Neural cell (in vitro differentiated cells): ENCODE measurements at regions not wholly inside any gene's neighbourhood (a gene's known extent, or its start where the extent isn't known, plus 50 kb on each side); places are given as distances from the start of the nearest gene placed in this dataset.

ENCODE experiments used
- H2AFZ ChIP-seq: fragments of 200-600, 300-800 bp; sonication (generic), shearing (Covaris generic); 2 replicates; pipeline ENCODE4 v1.6.0; 2014; ENCODE audit warnings: low read depth, mild to moderate bottlenecking, antibody characterized with exemption, low read length, moderate library complexity
- H3F3A ChIP-seq: fragments of 200-600 bp; shearing (Covaris generic); 2 replicates; pipeline ENCODE4 v1.6.1; 2016; ENCODE audit warnings: mild to moderate bottlenecking, moderate library complexity, mixed read lengths, antibody characterized with exemption, low read length; ENCODE audit not compliant: insufficient read depth, poor library complexity, severe bottlenecking
- H3K27ac ChIP-seq: fragments of 200-600, 300-800 bp; sonication (generic), shearing (Covaris generic); 2 replicates; pipeline ENCODE4 v1.5.1; 2014; ENCODE audit warnings: mild to moderate bottlenecking, low read length, moderate library complexity
- H3K27me3 ChIP-seq: fragments of 300-800, 200-600 bp; sonication (generic), shearing (Covaris generic); 2 replicates; pipeline ENCODE4 v1.6.0; 2014; ENCODE audit warnings: mild to moderate bottlenecking, low read depth, low read length, moderate library complexity; ENCODE audit not compliant: insufficient read depth
- H3K36me3 ChIP-seq: fragments of 300-800, 200-600 bp; sonication (generic), shearing (Covaris generic); 2 replicates; pipeline ENCODE4 v1.5.1; 2014; ENCODE audit warnings: mild to moderate bottlenecking, antibody characterized with exemption, low read length, moderate library complexity; ENCODE audit not compliant: insufficient read depth
- H3K4me2 ChIP-seq: fragments of 300-800, 200-600 bp; sonication (generic), shearing (Covaris generic); 2 replicates; pipeline ENCODE4 v1.6.0; 2014; ENCODE audit warnings: mild to moderate bottlenecking, low read length
- H3K4me3 ChIP-seq: fragments of 300-800, 200-600 bp; sonication (generic), shearing (Covaris generic); 2 replicates; pipeline ENCODE4 v1.5.1; 2014; ENCODE audit warnings: mild to moderate bottlenecking, low read length, moderate library complexity
- H3K79me2 ChIP-seq: fragments of 200-600 bp; shearing (Covaris generic); replicated peaks from 2 replicates; pipeline ENCODE4 v1.6.0; 2014; ENCODE audit warnings: mild to moderate bottlenecking, low read length, moderate library complexity; ENCODE audit not compliant: insufficient read depth
- H3K9ac ChIP-seq: fragments of 300-800, 200-600 bp; sonication (generic), shearing (Covaris generic); 2 replicates; pipeline ENCODE4 v1.6.1; 2016; ENCODE audit warnings: mild to moderate bottlenecking, low read length, mixed read lengths
- H3K9me2 ChIP-seq: fragments of 200-600 bp; shearing (Covaris generic); 2 replicates; pipeline ENCODE4 v1.6.1; 2016; ENCODE audit warnings: mild to moderate bottlenecking, low read length, mixed read lengths; ENCODE audit not compliant: insufficient read depth
- H3K9me3 ChIP-seq: fragments of 200-600, 300-800 bp; sonication (generic), shearing (Covaris generic); 2 replicates; pipeline ENCODE4 v1.6.1; 2016; ENCODE audit warnings: mild to moderate bottlenecking, mixed run types, low read length, moderate library complexity, mixed read lengths
- H4K20me1 ChIP-seq: fragments of 200-600 bp; shearing (Covaris generic); 2 replicates; pipeline ENCODE4 v1.6.1; 2016; ENCODE audit warnings: mild to moderate bottlenecking, mixed run types; ENCODE audit not compliant: insufficient read depth
- EP300 ChIP-seq: fragments of 450-650 bp; conservative IDR thresholded peaks from 2 replicates; pipeline ENCODE4 v1.6.1; 2014; ENCODE audit warnings: antibody characterized with exemption, mild to moderate bottlenecking, moderate library complexity; ENCODE audit not compliant: poor library complexity, severe bottlenecking
- EZH2 ChIP-seq: fragments of 200-600, 300-800 bp; shearing (Covaris generic), sonication (generic); IDR thresholded peaks from 2 replicates; pipeline ENCODE4 v1.6.1; 2014; ENCODE audit warnings: antibody characterized with exemption, low read length, borderline replicate concordance, mild to moderate bottlenecking; ENCODE audit not compliant: insufficient read depth, poor library complexity, severe bottlenecking
- MXI1 ChIP-seq: fragments of 450-650 bp; conservative IDR thresholded peaks from 2 replicates; pipeline ENCODE4 v1.6.1; 2014; ENCODE audit warnings: antibody characterized with exemption, mild to moderate bottlenecking; ENCODE audit not compliant: poor library complexity, severe bottlenecking
- POLR2AphosphoS5 ChIP-seq: IDR thresholded peaks from 2 replicates; pipeline ENCODE4 v1.6.1; 2012
- RAD21 ChIP-seq: fragments of 450-650 bp; conservative IDR thresholded peaks from 2 replicates; pipeline ENCODE4 v1.6.1; 2014; ENCODE audit warnings: antibody characterized with exemption, mild to moderate bottlenecking, moderate library complexity
- SMC3 ChIP-seq: fragments of 450-650 bp; conservative IDR thresholded peaks from 2 replicates; pipeline ENCODE4 v1.6.1; 2014; ENCODE audit warnings: antibody characterized with exemption, mild to moderate bottlenecking, moderate library complexity; ENCODE audit not compliant: poor library complexity
- TAF1 ChIP-seq: IDR thresholded peaks from 2 replicates; pipeline ENCODE4 v1.6.1; 2012; ENCODE audit warnings: low read depth
- TF ChIP-seq, protein P1 (sequence below): IDR thresholded peaks from 2 replicates; pipeline ENCODE4 v1.6.1; 2012; ENCODE audit warnings: borderline replicate concordance
- TF ChIP-seq, protein P2 (sequence below): fragments of 450-650 bp; IDR thresholded peaks from 2 replicates; pipeline ENCODE4 v1.5.1; 2014; ENCODE audit warnings: antibody characterized with exemption, mild to moderate bottlenecking, moderate library complexity; ENCODE audit not compliant: poor library complexity, severe bottlenecking

DNA sequence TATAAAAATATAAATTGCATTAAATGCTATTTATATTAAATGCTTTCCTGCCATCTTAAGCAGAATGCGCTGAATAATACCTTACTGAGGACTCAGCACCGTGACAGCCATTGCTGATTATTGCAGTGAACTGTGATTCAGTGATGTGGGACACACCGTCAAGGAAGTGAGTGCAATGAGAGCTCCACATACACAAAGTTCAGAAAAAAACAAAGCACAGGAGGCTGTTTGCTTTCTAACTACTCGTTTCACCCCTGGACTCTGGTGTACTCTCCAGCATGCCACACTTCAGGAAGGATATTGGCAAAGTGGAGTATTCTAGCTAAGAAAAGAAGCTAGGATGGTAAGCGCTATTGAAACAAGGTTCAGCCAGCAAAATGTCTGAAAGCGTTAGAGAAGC, 57.4 kb upstream of the CXADR start:
- H2AFZ ChIP-seq: no peak overlapping the region
- H3K27me3 ChIP-seq: no peaks in the 10 kb centered on the region
- no peaks in the 10 kb centered on the region for H3K36me3 ChIP-seq
- no peaks in the 10 kb centered on the region for H3K9me3 ChIP-seq
- H3K9ac ChIP-seq: no peak overlapping the region
- H3K9me2 ChIP-seq: no peaks in the 10 kb centered on the region
- H3F3A ChIP-seq: no peaks in the 10 kb centered on the region
- no peak overlapping the region for H3K4me2 ChIP-seq
- no peaks in the 10 kb centered on the region for H3K79me2 ChIP-seq
- no peaks in the 10 kb centered on the region for H4K20me1 ChIP-seq
- TF ChIP-seq EZH2: no peak
- no peak for TF ChIP-seq MXI1
- TF ChIP-seq SMC3: no peak
- no peak for TF ChIP-seq RAD21
- no peak overlapping the region for H3K4me3 ChIP-seq
- no peak overlapping the region for H3K27ac ChIP-seq

DNA sequence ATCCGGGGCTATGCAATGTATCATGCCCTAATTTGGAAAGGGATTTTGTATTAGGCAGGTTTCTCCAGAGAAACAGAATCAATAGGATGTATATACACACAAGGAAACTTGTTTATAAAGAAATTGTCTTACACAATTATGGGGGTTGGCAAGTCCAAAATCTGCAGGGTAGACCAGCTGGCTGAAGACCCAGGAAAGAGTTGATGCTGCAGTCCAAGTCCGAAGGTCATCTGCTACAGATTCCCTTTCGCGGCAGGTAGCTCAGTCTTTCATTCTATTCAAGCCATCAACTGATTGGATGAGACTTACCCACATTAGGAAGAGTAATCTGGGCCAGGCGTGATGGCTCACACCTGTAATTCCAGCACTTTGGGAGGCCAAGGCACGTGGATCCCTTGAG, 54.6 kb upstream of the CXADR start:
- Histone ChIP-seq H3K27ac (no peak overlapping the region), H4K20me1 (no peaks in the 10 kb centered on the region), H3K4me3 (no peak overlapping the region), H3K9me3 (no peaks in the 10 kb centered on the region), H3K9ac (no peak overlapping the region), H3K27me3 (no peaks in the 10 kb centered on the region), H3F3A (no peaks in the 10 kb centered on the region), H3K36me3 (no peaks in the 10 kb centered on the region), H2AFZ (no peak overlapping the region), H3K79me2 (no peaks in the 10 kb centered on the region), H3K9me2 (no peaks in the 10 kb centered on the region), H3K4me2 (no peak overlapping the region)
- TF ChIP-seq, protein P1, sequence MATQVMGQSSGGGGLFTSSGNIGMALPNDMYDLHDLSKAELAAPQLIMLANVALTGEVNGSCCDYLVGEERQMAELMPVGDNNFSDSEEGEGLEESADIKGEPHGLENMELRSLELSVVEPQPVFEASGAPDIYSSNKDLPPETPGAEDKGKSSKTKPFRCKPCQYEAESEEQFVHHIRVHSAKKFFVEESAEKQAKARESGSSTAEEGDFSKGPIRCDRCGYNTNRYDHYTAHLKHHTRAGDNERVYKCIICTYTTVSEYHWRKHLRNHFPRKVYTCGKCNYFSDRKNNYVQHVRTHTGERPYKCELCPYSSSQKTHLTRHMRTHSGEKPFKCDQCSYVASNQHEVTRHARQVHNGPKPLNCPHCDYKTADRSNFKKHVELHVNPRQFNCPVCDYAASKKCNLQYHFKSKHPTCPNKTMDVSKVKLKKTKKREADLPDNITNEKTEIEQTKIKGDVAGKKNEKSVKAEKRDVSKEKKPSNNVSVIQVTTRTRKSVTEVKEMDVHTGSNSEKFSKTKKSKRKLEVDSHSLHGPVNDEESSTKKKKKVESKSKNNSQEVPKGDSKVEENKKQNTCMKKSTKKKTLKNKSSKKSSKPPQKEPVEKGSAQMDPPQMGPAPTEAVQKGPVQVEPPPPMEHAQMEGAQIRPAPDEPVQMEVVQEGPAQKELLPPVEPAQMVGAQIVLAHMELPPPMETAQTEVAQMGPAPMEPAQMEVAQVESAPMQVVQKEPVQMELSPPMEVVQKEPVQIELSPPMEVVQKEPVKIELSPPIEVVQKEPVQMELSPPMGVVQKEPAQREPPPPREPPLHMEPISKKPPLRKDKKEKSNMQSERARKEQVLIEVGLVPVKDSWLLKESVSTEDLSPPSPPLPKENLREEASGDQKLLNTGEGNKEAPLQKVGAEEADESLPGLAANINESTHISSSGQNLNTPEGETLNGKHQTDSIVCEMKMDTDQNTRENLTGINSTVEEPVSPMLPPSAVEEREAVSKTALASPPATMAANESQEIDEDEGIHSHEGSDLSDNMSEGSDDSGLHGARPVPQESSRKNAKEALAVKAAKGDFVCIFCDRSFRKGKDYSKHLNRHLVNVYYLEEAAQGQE: no peak
- TF ChIP-seq, protein P2, sequence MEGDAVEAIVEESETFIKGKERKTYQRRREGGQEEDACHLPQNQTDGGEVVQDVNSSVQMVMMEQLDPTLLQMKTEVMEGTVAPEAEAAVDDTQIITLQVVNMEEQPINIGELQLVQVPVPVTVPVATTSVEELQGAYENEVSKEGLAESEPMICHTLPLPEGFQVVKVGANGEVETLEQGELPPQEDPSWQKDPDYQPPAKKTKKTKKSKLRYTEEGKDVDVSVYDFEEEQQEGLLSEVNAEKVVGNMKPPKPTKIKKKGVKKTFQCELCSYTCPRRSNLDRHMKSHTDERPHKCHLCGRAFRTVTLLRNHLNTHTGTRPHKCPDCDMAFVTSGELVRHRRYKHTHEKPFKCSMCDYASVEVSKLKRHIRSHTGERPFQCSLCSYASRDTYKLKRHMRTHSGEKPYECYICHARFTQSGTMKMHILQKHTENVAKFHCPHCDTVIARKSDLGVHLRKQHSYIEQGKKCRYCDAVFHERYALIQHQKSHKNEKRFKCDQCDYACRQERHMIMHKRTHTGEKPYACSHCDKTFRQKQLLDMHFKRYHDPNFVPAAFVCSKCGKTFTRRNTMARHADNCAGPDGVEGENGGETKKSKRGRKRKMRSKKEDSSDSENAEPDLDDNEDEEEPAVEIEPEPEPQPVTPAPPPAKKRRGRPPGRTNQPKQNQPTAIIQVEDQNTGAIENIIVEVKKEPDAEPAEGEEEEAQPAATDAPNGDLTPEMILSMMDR: no peak
- TF ChIP-seq EZH2: no peak
- no peak for TF ChIP-seq SMC3
- no peak for TF ChIP-seq POLR2AphosphoS5
- no peak for TF ChIP-seq EP300
- TF ChIP-seq RAD21: no peak
- TF ChIP-seq MXI1: no peak
- TF ChIP-seq TAF1: no peak
